UCSD-AML1 (cell line): ENCODE measurements at regions not wholly inside any gene's neighbourhood (a gene's known extent, or its start where the extent isn't known, plus 50 kb on each side); places are given as distances from the start of the nearest gene placed in this dataset.
"Not testable (repeated sequence)": the region's sequence is repeated elsewhere in the genome, so short reads cannot be mapped to it uniquely, and the experiment has no call there.

Experiments used
- DNase-seq: peaks from one replicate; lab custom pipeline; 2025; ENCODE audit not compliant: unreplicated experiment; lab: John Stamatoyannopoulos, UW

GRCh38 chr2:78780864-78781583 lies 244.5 kb upstream of the REG3G start:
- no peak for DNase-seq

GRCh38 chr2:78782196-78782595 lies 243.3 kb upstream of the REG3G start:
- no peak for DNase-seq

GRCh38 chr2:78811955-78812610 lies 213.4 kb upstream of the REG3G start:
- DNase-seq, result no peak

GRCh38 chr2:78814331-78814986 lies 211.0 kb upstream of the REG3G start:
- DNase-seq, result no peak

- DNase-seq, result no peak
Measured at GRCh38 chr2:78817430-78817829, 208.1 kb upstream of the REG3G start.

- no peak for DNase-seq
Measured at GRCh38 chr2:78832481-78832880, 193.0 kb upstream of the REG3G start.

- no peak for DNase-seq
Measured at GRCh38 chr2:78839259-78839658, 186.2 kb upstream of the REG3G start.

GRCh38 chr2:78840311-78840710 lies 185.2 kb upstream of the REG3G start:
- DNase-seq, result not testable (repeated sequence)

GRCh38 chr2:78845664-78846185 lies 179.8 kb upstream of the REG3G start:
- DNase-seq, result no peak

- DNase-seq, result no peak
Measured at GRCh38 chr2:78861546-78861945, 164.0 kb upstream of the REG3G start.

GRCh38 chr2:78864205-78864604 lies 161.3 kb upstream of the REG3G start:
- no peak for DNase-seq

- DNase-seq, result no peak
Measured at GRCh38 chr2:78865667-78866066, 159.8 kb upstream of the REG3G start.

GRCh38 chr2:78870343-78870967 lies 155.0 kb upstream of the REG3G start:
- no peak for DNase-seq

GRCh38 chr2:78873526-78873925 lies 152.0 kb upstream of the REG3G start:
- no peak for DNase-seq

- DNase-seq, result no peak
Measured at GRCh38 chr2:78876316-78876688, 149.2 kb upstream of the REG3G start.

- DNase-seq, result no peak
Measured at GRCh38 chr2:78887446-78887845, 138.1 kb upstream of the REG3G start.

- DNase-seq, result no peak
Measured at GRCh38 chr2:78890935-78891334, 134.6 kb upstream of the REG3G start.

- DNase-seq, result no peak
Measured at GRCh38 chr2:78892295-78892694, 133.2 kb upstream of the REG3G start.

GRCh38 chr2:78895022-78895421 lies 130.5 kb upstream of the REG3G start:
- no peak for DNase-seq

GRCh38 chr2:78896536-78896935 lies 129.0 kb upstream of the REG3G start:
- DNase-seq, result no peak

GRCh38 chr2:78907089-78907488 lies 118.4 kb upstream of the REG3G start:
- no peak for DNase-seq

GRCh38 chr2:78908973-78909372 lies 116.5 kb upstream of the REG3G start:
- no peak for DNase-seq
